ENCODE measurements at regions not wholly inside any gene's neighbourhood (a gene's known extent, or its start where the extent isn't known, plus 50 kb on each side); places are given as distances from the start of the nearest gene placed in this dataset.
"Not testable (repeated sequence)": the region's sequence is repeated elsewhere in the genome, so short reads cannot be mapped to it uniquely, and the experiment has no call there.

- no peak overlapping the region for H3K4me3 ChIP-seq
- H3K27ac ChIP-seq (replicated peaks) = no peak overlapping the region
- no peaks in the 10 kb centered on the region for H3K4me1 ChIP-seq
- H3K27me3 ChIP-seq (ENCODE audit: low read depth) = no peaks in the 10 kb centered on the region
- H3K36me3 ChIP-seq = no peaks in the 10 kb centered on the region
- intact Hi-C loops (cut with micrococcal nuclease) = no loop called here
- TF ChIP-seq, protein P1, sequence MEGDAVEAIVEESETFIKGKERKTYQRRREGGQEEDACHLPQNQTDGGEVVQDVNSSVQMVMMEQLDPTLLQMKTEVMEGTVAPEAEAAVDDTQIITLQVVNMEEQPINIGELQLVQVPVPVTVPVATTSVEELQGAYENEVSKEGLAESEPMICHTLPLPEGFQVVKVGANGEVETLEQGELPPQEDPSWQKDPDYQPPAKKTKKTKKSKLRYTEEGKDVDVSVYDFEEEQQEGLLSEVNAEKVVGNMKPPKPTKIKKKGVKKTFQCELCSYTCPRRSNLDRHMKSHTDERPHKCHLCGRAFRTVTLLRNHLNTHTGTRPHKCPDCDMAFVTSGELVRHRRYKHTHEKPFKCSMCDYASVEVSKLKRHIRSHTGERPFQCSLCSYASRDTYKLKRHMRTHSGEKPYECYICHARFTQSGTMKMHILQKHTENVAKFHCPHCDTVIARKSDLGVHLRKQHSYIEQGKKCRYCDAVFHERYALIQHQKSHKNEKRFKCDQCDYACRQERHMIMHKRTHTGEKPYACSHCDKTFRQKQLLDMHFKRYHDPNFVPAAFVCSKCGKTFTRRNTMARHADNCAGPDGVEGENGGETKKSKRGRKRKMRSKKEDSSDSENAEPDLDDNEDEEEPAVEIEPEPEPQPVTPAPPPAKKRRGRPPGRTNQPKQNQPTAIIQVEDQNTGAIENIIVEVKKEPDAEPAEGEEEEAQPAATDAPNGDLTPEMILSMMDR (IDR thresholded peaks at IDR 0.05; ENCODE audit: borderline replicate concordance) = no peak
- no peak for DNase-seq
- peaks cover 14% of the 10 kb centered on the region for H3K9me3 ChIP-seq (replicated peaks)
Observed at GRCh38 chr2:115942800-115943199, 1500.4 kb downstream of the DPP10 start.

- peaks cover 35% of the 10 kb centered on the region for H3K9me3 ChIP-seq (replicated peaks)
- H3K27ac ChIP-seq (replicated peaks) = no peak overlapping the region
- intact Hi-C loops (cut with micrococcal nuclease) = no loop called here
- H3K4me1 ChIP-seq = no peaks in the 10 kb centered on the region
- no peaks in the 10 kb centered on the region for H3K27me3 ChIP-seq (ENCODE audit: low read depth)
- TF ChIP-seq, protein P1 (IDR thresholded peaks at IDR 0.05; ENCODE audit: borderline replicate concordance) = no peak
- H3K4me3 ChIP-seq = no peak overlapping the region
- no peak for DNase-seq
- no peaks in the 10 kb centered on the region for H3K36me3 ChIP-seq
Observed at GRCh38 chr2:115946341-115946740, 1503.9 kb downstream of the DPP10 start.

DNA sequence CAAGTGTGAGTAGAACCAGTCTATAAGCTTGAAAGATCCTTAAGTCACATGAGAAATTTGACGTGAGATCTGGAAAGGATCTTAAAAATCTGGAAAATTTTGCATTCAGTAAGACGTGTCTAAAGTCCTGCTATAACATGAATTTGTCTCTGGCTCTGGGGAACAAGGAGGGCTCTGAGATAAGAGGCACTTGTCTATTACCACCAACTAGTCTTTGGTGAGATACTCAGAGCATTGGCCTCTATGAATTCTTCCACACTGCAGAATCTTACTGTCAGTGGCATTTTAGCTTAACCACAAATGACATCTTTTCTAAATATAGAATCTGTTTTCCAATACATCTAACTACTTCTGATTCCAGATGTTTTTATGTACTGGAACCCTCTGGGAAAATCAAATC is 1504.5 kb downstream of the DPP10 start:
- intact Hi-C loops (cut with micrococcal nuclease) = no loop called here

DNA sequence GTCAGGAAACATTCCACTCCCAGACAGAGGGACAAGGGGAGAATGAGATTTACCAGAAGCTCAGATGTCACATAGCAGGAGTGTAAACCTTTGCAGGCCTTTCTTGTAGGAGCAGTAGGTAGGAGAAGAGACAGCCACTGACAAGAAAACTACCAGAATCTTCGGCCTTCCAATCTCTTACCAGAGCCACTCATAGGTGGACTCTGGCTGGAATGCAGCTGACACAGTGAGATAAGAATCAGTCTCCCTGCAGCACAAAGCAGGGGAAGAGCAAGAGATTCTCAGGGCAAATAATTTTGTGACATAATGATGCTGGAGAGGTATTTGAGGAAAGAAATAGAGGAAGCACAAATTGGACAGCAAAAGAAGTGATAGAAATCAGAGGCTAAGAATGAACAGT is 1534.5 kb downstream of the DPP10 start:
- no peak overlapping the region for H3K4me3 ChIP-seq

More for the DNA sequence above, 1504.5 kb downstream of the DPP10 start:
- Histone ChIP-seq H3K4me3 (no peak overlapping the region), H3K36me3 (no peaks in the 10 kb centered on the region), H3K27ac (replicated peaks) (no peak overlapping the region), H3K27me3 (ENCODE audit: low read depth) (no peaks in the 10 kb centered on the region), H3K4me1 (no peaks in the 10 kb centered on the region), H3K9me3 (replicated peaks) (peaks cover 35% of the 10 kb centered on the region)
- no peak for DNase-seq
- TF ChIP-seq, protein P1 (IDR thresholded peaks at IDR 0.05; ENCODE audit: borderline replicate concordance) = no peak

DNA sequence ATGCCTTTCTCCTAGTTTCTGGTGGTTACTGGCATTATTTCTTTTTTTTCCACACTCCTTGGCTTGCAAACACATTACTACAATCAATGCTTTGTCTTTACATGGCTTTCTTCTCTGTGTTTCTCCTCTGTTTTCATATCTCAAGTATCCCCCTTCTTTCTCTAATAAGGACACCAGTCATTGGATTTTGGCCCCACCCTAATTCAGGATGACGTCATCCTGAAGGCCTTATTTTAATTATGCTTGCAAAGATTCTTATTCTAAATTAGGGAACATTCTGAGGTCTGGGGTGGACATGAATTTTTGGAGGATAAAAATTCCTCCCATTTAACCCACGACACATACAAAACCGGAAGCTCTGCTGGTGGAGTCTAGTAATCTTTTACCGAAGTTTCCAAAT is 1556.6 kb downstream of the DPP10 start:
- Histone ChIP-seq H3K9me3 (replicated peaks) (peaks cover 36% of the 10 kb centered on the region), H3K36me3 (no peaks in the 10 kb centered on the region), H3K4me3 (no peak overlapping the region), H3K4me1 (no peaks in the 10 kb centered on the region), H3K27me3 (ENCODE audit: low read depth) (no peaks in the 10 kb centered on the region), H3K27ac (replicated peaks) (no peak overlapping the region)
- TF ChIP-seq, protein P1 (IDR thresholded peaks at IDR 0.05; ENCODE audit: borderline replicate concordance) = no peak
- intact Hi-C loops (cut with micrococcal nuclease) = no loop called here
- DNase-seq = no peak

More for the DNA sequence above, 1534.5 kb downstream of the DPP10 start:
- H3K4me1 ChIP-seq = no peaks in the 10 kb centered on the region
- DNase-seq = no peak
- no peaks in the 10 kb centered on the region for H3K36me3 ChIP-seq
- H3K27me3 ChIP-seq (ENCODE audit: low read depth) = no peaks in the 10 kb centered on the region
- intact Hi-C loops (cut with micrococcal nuclease) = no loop called here
- TF ChIP-seq, protein P1 (IDR thresholded peaks at IDR 0.05; ENCODE audit: borderline replicate concordance) = no peak
- H3K9me3 ChIP-seq (replicated peaks) = peaks cover 16% of the 10 kb centered on the region
- no peak overlapping the region for H3K27ac ChIP-seq (replicated peaks)

DNA sequence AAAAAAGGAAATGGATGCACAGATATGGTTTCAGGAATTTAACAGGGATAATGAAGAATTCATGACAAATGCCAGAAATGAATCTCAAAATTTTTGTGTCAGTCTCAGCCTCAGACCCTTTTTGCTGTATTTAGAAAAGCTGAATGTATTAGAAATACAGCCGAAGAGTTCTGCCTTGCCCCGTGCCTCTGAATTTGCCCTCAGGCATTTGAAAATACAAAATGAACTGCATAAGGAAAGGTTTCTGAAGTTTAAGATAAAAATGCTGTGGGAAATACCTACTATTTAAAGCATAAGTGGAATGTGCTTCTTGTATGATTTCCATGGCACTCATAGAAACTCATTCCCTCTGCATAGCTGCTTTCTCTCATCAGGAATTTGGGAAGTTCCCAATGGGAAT is 1580.6 kb downstream of the DPP10 start:
- Histone ChIP-seq H3K9me3 (replicated peaks) (peaks cover 2% of the 10 kb centered on the region), H3K27ac (replicated peaks) (no peak overlapping the region), H3K27me3 (ENCODE audit: low read depth) (no peaks in the 10 kb centered on the region), H3K4me3 (no peak overlapping the region), H3K4me1 (no peaks in the 10 kb centered on the region), H3K36me3 (no peaks in the 10 kb centered on the region)
- intact Hi-C loops (cut with micrococcal nuclease) = no loop called here
- TF ChIP-seq, protein P1 (IDR thresholded peaks at IDR 0.05; ENCODE audit: borderline replicate concordance) = no peak
- DNase-seq = no peak

GRCh38 chr2:116038758-116039157 is 1596.3 kb downstream of the DPP10 start:
- H3K36me3 ChIP-seq; H3K4me3 ChIP-seq; DNase-seq; intact Hi-C loops (cut with micrococcal nuclease); H3K27me3 ChIP-seq (ENCODE audit: low read depth); H3K27ac ChIP-seq (replicated peaks); H3K4me1 ChIP-seq: not testable (repeated sequence)
- peaks cover 22% of the 10 kb centered on the region for H3K9me3 ChIP-seq (replicated peaks)

Measured in left ventricle myocardium inferior (tissue), 1 donor.